ENCODE measurements at regions not wholly inside any gene's neighbourhood (a gene's known extent, or its start where the extent isn't known, plus 50 kb on each side); places are given as distances from the start of the nearest gene placed in this dataset.

DNA sequence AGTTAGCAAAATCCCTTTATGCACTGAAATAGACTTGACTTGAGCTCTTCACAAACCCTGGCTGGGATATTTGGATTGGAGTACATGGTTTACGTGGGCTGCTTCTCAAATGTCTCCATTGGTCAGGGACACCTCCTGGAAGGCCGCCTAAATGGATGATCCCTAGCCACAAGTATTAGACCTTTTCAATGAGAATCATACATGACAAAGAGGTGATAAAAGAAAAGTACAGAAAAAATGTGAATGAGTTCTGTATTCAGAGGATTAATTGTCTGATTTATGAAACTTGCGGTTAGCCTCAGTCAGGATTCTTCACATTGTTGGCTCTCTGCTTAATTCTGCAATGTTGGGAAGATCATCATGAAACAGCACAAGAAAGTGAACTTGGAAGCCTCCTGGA, 752.8 kb upstream of the ADAMTS16 start:
- no peak for DNase-seq (ENCODE audit: low read depth)

DNA sequence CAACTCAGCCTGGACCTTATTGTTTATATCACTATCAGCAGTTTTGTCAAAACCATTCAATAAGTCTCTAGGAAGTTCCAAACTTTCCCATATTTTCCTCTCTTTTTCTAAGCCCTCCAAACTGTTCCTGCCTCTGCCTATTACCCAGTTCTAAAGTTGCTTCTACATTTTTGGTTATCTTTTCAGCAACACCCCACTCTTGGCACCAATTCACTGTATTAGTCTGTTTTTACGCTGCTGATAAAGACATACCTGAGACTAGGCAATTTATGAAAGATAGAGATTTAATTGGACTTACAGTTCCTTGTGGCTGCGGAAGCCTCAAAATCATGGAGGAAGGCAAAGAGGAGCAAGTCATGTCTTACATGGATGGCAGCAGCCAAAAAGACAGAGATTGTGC, 744.4 kb upstream of the ADAMTS16 start:
- DNase-seq (ENCODE audit: low read depth): no peak

DNA sequence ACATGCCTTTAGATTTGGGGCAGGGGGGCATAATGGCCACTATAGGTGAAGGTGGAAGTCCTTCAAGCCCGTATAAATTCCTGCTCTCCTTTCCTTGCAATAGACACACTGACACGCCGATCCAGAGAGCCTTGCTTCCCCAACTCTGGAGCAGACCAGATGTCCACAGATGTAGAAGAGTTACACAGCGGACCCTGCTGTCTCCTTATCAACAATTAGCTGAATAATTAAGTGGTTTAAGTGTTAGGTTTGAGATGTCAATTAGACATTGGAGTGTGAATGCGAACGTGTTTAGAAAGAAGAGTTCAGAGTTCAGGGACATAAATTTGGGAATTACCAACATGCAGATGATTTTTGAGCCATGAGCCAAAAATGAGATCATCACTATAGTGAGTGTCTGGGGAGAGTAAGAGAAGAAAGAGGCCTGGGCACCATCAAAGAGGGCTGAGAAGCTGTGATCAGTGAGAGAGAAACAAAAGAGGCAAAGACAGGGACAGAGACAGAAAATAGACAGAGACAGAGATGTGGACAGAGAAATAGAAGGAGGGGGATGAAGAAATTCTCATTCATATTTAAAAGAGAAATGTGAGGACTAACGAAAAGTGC, 734.4 kb upstream of the ADAMTS16 start:
- DNase-seq (ENCODE audit: low read depth): no peak

DNA sequence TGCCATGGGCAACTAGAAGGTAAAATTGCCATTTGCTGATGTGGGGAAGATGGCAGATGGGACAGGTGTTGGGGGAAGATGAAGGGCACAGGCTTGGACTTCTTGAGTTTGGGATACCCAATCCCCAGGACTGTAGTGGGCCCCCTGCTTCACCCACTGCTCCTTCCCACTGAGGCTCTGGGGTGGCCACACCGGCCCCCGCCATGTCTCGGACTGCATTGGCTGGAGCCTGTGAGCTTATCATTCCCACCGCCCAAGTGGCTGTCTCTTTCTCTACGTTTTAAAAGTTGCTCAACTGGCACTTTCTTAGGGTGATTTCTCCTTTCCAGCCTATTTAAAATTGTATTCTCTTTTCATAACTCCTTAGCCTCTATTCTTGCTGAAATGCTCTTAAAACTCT, 730.0 kb upstream of the ADAMTS16 start:
- no peak for DNase-seq (ENCODE audit: low read depth)

- no peak for DNase-seq (ENCODE audit: low read depth)
These were observed 728.5 kb upstream of the ADAMTS16 start for GRCh38 chr5:4411664-4412063.

GRCh38 chr5:4413996-4414395, 726.1 kb upstream of the ADAMTS16 start:
- DNase-seq (ENCODE audit: low read depth): no peak

DNA sequence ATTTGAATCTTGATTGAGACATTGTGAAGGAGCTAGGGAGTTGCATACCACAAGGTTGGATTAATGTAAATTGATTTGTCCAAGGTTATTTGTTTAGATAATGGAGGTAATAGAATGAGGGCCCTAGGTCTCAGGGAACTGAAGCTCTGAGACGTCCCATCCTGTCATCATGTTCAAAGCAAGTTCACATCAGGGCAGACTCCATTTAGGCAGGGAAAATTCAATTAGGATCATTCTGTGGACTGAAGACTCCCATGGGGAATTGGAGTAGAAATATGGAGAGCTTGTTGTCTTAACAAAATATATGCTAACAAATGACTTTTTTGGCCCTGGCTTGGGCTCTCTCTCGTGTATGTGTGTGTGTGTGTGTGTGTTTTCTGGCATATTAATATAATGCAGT, 722.0 kb upstream of the ADAMTS16 start:
- DNase-seq (ENCODE audit: low read depth): no peak

GRCh38 chr5:4419281-4419680, 720.8 kb upstream of the ADAMTS16 start:
- no peak for DNase-seq (ENCODE audit: low read depth)

DNA sequence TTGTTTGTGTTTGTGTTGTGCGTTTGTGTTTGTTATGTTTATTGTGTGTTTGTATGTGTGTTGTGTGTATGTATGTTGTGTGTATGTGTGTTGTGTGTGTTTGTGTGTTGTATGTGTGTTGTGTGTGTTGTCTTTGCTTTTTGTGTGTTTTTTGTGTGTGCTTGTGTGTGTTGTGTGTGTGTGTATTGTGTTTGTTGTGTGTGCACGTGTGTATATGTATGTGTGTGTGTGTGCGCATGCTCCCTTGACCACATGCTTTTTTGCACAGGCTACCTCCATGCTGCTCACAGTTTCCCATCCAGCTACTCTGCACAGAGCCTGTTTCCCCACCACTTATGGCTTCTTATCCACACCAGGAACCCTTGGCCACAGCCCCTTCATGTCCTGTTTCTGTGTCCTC, 720.0 kb upstream of the ADAMTS16 start:
- no peak for DNase-seq (ENCODE audit: low read depth)

- no peak for DNase-seq (ENCODE audit: low read depth)
These were observed 719.4 kb upstream of the ADAMTS16 start for GRCh38 chr5:4420681-4421080.

- no peak for DNase-seq (ENCODE audit: low read depth)
These were observed 717.9 kb upstream of the ADAMTS16 start for GRCh38 chr5:4422247-4422646.

- DNase-seq (ENCODE audit: low read depth): no peak
These were observed 715.2 kb upstream of the ADAMTS16 start for GRCh38 chr5:4424895-4425294.

DNA sequence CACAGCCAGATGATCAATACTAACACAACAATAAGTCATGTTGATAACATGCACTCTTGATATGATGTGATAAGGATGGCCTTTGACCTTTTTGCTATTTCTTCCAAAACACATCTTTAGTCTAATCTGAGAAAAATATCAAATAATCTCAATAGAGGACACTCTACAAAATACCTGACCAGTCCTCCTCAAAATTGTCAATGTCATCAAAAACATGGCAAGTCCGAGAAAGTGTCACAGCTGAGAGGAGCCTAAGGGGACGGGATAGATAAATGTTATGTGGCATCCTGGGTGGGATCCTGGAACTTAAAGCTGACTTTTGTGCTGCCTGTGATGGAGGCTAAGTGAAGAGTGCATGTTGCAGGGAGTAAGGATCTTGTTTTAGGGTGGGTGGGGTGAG, 699.6 kb upstream of the ADAMTS16 start:
- DNase-seq (ENCODE audit: low read depth): no peak

GRCh38 chr5:4442221-4442620, 697.9 kb upstream of the ADAMTS16 start:
- DNase-seq (ENCODE audit: low read depth): no peak

GRCh38 chr5:4447657-4448056, 692.5 kb upstream of the ADAMTS16 start:
- no peak for DNase-seq (ENCODE audit: low read depth)

GRCh38 chr5:4453655-4454054, 686.5 kb upstream of the ADAMTS16 start:
- DNase-seq (ENCODE audit: low read depth): no peak

GRCh38 chr5:4479426-4479825, 660.7 kb upstream of the ADAMTS16 start:
- no peak for DNase-seq (ENCODE audit: low read depth)

DNA sequence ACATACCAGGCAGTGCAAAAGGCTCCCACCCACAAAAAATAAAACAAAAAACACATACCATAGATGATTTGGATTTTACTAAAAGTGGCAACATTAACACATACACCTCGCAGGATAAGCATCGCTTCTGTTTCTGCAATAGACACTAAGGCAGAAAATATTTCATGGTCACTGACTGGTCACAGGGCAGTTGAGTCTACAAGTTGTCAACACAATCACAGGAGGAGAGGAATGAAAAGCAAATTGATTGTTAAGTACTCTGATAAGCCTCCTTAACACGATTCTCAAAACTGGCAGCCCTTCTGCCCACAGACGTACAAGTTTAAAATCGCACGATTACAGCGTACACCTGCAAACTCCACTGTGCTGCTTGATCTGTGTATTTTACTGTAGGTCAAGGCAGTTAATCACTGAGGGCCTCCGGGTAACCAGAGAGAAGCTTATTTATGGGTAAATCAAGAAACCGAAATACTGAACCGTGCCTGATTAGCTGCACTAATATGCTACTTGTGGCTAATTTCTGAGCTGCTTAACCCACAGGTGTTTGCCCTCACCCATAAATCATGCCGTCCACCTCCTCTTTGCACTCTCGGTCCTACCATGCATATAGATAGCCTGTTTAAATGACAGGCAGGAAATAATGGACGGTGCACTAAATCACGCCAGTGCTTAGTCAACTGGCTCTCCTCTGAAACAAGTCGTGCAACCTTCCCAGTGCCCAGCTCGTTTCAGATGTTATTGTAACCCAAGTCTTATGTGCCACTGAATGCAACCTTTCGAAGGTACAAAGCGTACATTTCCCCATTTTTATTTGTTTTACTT, 659.4 kb upstream of the ADAMTS16 start:
- no peak for DNase-seq (ENCODE audit: low read depth)

GRCh38 chr5:4487581-4487980, 652.5 kb upstream of the ADAMTS16 start:
- no peak for DNase-seq (ENCODE audit: low read depth)

DNA sequence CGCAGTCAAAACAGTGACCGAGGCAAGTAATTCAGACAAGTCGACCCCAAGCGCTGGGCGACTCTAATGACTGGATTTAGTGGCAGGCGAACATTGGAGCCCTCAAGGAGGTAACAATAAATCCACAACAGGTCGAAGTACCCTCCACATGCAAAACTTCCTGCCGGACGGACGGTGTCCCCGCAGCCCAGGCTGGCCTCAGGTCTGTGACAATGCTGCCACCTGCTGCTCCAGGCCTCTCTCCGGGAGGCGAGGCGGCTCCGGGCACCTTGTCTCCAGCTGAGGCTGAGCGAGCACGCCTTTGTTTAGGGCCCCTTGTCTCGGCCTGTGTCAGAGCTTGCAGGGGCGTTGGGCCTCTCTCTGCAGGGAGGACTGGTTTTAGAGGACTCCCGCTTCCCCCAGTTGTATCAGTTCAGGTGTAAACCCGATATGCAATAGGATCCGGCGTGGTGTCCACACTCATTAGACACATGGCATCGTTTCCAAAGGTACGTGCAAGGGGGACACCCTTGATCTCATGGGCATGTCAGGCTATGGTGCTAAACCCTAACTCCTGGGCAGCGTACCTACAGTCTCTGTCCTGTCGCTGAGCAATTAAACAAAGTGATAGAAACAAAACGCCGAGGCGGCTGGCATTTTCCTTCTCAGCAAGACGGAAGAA, 628.0 kb upstream of the ADAMTS16 start:
- no peak for DNase-seq (ENCODE audit: low read depth)

DNA sequence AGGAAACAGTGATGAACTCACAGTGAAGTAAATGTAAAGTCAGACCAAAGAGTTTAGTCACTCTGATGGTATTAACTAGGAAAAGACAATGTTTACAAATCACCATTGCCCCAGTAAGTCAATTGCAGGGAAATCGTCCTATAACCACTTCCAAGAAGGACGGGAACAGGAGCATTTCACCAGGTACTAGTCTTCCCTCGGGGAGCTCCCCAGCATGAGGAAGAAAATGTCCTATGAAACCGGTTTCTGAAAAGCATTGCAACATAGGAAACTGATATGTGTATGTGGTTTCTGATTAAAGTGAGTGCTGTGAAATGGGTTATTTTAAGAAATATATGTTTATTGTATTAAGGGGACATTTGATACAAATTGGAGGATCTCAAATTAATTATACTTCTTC, 626.7 kb upstream of the ADAMTS16 start:
- DNase-seq (ENCODE audit: low read depth): no peak

DNA sequence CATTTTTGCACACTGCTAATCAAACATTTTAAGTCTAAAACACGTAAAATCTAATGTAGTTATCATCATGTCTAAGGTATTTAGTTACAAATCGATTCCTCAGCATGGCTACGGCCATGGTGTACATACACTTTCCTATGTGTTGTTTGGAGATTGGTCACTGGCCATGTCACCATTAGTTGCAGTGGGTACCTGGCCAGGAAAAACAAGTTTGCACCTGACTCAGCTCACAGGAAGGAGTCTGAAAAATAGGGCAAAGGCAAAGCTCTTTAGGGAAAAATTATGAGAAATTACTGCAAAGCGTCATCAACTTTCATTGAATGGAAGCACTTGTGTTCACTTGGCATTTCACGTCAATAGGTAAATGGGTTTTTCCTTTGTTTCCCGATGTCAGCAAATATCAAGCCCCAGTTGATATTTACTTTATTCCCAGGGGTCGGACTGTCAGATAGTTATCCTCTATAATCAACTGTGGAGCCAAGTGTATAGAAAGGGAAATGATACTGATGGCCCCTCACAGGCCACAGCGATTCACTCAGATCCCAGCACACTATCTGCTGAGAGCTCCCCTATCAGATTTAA, 626.0 kb upstream of the ADAMTS16 start:
- DNase-seq (ENCODE audit: low read depth): no peak
